ENCODE measurements at regions not wholly inside any gene's neighbourhood (a gene's known extent, or its start where the extent isn't known, plus 50 kb on each side); places are given as distances from the start of the nearest gene placed in this dataset.

DNA sequence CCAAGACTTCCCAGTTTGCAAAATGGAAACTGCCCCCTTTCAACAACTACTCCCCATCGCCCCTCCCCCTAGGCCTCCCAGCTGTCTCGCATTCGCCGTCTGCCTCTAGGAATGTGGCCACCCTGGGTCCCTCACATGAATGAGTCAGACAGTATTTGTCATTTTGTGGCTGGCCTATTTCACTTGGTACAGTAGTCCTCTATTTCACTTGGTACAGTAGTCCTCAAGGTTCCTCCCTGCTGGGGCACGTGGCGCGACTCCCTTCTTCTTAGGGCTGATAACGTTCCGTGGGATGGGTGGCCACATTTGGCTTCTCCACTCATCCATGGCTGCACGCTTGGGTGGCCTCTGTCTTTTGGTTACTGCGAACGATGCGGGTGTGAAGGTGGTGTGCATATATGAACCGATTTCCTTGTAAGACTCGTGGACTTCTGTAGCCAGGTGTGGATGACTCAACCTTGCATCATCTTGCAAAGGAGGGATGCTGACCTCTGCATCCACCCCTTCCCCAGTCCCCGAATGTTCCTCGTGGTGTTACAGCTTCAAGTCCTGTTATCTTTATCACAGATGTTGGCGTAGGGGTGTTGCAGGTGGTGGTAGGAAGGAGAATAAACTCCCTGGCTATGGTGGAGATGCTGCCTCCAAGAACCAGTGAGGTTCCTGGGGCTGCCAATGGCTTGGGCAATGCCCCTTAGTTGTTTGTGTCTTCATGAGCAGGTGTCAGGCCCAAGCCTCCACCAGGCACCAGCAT, 112.1 kb upstream of the SOX1 start:
- peak; percentile 42 to 81 for DNase-seq

DNA sequence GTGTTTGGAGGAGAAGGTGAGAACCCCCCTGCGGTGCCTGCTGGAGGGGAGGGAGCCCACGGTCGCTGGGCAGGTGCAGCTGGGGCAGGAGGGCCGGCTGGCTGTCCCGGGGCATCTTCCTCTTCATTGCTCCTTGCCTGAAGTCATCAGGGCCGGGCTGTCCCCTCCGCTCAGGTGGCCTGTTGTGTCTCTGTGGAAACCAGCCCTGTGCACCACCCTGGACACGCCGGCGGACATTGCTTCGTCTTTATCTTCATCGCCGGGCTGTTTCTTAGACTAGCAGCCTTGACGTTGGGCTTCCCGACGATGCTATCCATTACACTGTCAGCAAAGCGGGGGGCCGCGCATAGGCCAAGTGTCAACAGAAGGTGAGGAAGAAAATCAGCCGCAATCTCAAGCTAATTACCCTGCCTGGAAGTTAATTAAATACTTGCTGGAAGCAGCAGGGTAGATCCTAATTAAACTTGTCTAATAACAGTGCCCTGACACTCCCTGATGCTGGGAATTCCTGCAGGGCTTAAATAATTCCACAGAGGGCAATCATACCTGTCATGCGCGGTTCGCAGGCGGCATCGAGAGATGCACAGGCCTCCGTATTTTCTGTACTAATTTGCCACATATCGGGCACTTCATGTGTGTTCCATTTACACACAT, 111.4 kb upstream of the SOX1 start:
- no peak for DNase-seq

DNA sequence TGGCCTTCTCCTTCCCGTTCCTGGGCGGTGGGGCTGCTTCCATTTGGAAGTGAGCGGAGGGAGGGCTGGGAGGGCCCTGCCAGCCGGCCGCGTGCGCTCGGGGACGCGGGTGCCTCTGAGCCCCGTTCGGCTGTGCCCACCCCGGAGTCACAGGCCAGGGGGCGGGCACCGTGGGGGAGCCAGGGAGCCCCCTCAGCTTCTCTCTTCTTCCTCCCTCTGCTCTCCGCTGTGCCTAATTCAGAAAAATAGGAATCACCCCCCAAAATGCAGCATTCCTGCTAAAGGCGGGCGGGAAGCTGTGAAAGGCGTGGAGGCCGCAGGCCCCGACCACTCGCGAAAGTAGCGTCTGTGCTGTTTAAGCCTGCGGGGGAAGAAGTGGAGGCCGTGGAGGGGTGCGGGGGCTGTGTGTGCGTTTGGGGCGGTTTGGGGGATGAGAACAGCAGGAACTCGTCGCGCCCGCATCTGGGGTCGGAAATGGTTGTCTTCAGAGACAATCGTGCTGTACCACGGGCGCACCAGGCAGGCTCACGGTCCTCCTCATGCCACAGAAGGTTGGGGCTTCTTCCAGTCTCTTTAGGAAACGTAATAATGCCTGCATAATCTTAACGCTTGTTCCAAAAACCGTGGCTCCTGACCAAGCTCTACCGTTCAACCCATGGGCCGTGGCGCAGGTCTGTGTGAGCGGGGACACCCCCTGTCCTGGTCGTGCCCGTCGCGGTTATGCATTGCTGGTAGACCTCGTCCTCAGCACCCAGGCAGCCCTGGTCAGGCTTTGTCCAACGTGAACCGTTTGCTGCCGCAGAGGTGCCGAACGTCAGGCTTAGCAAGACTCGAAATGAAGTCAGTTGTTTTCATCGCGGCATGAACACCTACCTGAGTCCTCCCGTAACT, 110.4 kb upstream of the SOX1 start:
- DNase-seq = no peak

DNA sequence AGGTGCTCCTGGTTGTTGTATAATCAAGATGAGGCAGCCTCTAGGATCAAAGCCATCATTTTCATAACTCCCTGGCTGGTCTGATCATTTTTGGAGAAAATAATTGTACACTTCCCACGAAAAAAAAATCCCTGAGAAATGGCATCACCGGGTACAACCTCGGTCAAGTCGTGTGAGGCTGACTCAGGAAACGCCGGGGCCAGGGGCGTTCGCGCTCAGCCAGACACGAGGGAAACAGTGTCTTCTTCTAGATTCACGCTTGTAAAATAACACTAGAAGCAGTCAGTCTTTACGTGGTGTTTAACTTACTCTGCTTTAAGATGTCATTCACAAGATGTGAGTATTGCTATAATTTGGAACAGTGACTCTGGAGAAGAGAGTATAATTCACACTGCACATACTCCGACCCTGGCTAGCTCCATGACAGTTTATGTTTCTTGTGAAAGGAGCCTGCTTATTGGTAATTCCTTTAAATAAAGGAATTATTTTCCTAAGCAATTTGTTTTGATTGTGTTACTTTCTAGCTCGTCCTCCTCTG, 109.0 kb upstream of the SOX1 start:
- no peak for DNase-seq

DNA sequence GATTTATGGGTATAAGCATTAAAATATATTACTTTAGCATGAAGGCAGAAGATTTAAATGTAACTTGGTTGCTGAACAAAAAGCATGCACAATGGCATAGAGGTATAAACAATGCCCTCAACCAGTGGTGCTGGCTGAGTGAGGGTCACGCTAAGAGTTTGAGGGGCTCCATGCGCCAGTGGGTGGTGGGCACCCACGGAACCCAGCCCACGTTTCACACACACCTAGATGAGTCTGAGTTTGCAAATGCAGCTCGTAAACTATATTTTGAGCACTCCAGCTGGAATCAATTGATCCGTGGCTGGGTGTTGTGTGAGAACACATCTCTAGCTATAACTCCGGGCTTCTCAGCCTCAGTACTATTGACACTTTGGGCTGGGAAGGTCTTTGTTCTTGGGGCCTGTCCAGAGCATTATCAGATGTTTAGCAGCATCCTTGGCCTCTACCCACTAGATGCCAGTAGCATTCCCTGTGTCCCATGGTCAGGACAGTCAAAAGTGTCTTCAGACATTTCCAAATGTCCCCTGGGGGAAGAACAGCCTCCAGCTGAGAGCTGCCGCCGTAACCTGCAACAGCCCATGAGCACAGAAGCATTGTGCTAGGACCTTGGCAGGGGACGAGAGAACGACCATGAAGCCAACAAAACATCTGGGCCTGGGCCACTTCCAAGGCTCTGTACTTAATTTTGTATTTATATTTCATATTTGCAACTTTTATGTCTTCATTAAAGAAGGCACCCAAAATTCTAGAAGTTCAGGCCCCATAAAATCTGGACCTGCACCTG, 108.1 kb upstream of the SOX1 start:
- DNase-seq = no peak

DNA sequence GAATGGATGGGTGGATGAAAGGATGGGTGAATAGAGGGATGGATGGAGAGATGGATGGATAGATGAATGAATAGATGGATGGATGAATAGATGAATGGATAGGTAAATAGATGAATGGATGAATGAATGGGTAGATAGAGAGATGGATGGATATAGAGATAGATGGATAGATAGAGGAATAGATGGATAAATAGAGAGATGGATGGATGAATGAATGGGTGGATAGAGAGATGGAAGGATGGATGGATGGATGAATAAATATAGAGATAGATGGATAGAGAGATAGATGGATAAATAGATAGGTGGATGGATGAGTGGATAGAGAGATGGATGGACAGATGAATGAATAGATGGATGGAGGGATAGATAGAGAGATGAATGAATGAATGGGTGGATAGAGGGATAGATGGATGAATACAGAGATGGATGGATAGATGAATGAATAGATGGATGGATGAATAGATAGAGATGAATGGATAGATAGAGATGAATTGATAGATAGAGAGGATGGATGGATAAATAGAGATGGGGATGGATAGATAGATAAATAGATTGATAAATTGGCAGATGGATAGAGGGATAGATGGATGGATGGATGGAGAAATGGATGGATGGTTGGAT, 106.7 kb upstream of the SOX1 start:
- DNase-seq = no peak

DNA sequence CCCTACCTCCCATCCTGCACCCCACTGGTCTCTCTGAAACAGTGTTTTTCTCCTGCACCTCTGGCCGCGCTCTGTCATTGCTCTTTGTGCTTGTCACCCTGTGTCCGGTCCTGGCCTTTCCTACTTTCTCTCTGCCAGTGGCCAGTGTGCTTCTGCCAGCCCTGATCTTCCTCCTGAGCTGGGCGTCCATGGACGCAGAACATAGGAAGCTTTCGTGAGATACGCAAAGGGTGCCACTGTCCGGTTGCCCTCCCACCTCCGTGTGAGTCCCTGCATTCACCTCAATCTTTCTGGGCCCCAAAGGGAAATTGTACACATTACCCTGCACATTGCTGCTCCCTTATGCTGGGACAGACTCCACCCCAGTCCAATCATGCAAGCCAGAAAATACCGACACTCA, 105.7 kb upstream of the SOX1 start:
- no peak for DNase-seq

DNA sequence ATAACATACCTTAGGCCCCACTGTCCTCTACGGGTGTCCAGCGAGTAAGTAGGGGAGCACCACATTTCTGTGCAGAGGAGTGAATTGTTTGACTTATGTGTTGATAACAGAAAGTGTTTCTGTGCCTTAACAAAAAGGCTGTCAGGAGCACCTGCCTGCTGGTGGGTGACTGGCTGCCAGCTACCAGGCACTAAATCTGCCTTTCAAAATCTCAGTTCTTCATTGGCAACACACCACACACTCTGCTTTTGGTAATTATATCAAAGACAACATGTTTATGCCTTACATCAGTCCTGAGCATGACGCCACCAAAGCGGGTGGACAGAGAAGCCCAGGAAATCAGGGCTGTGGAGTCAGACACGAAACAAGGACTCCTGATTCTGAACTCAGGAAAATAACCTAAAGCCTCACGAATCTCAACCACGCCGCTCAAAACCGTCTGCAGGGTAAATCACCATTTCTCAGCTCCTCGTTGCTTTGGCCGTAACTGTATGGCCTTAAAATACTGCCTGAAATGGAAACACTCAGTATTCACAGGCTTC, 105.2 kb upstream of the SOX1 start:
- no peak for DNase-seq

DNA sequence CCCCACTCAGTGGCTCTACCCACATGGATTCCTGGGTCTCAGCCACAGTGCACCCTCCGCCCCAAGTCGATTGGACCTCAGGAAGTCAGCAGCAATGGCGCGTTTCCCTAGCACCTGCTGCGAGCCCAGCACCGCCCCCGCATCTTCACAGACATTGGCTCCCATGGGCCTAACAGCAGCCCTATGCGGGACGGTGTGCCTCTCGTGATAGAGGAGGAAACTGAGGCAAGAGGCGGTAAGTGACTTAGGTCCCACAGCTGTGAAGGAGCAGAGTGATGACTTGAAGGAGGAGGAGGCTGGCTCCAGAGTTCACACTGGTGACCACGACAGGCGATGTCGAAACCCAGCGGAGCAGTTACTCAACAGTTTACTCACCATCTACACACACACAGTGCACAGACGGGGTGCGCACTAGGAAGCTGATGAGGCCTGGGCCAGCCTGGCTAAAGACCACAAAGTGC, 104.5 kb upstream of the SOX1 start:
- DNase-seq = no peak

DNA sequence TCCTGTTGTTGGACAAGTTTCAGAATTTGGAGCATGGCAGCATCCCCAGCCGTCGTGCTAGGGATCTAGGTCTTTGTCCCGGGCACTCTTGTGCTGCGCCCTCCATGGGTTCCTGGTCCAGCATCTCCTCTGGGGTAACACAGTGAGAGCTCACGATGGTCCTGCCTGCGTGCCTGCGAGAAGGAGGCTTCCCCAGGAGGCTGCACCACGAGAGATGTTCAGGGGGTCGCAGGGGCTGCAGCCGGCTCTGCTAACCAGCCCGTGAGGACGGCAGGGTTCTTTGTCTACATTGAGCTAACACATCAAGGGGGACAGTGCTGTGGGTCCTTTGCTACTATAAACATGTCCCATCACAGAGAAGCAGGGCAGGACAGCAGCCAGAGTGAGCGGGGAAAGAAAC, 103.9 kb upstream of the SOX1 start:
- no peak for DNase-seq

DNA sequence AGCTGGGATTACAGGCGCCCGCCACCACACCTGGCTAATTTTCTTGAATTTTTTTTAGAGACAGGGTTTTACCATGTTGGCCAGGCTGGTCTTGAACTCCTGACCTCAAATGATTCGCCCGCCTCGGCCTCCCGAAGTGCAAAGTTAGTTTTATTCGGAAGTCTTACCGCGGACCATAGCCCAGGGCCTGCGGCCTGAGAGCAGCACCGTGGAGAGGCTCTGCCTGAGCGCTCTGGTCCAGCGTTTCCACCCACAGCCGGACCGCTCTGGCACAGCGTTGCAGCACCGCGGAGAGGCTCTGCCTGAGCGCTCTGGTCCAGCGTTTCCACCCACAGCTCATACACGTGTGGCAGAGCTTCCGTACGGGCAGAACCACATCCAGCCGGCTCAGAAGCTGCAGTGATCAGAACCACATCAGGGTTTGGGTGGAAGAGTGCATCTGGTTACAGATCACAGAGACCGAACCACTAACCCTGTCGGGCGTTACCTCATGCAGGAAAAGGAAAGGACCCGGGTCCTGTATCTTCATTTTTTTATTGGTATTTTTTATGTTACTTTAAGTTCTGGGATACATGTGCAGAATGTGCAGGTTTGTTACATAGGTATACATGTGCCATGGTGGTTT, 102.4 kb upstream of the SOX1 start:
- DNase-seq = no peak

DNA sequence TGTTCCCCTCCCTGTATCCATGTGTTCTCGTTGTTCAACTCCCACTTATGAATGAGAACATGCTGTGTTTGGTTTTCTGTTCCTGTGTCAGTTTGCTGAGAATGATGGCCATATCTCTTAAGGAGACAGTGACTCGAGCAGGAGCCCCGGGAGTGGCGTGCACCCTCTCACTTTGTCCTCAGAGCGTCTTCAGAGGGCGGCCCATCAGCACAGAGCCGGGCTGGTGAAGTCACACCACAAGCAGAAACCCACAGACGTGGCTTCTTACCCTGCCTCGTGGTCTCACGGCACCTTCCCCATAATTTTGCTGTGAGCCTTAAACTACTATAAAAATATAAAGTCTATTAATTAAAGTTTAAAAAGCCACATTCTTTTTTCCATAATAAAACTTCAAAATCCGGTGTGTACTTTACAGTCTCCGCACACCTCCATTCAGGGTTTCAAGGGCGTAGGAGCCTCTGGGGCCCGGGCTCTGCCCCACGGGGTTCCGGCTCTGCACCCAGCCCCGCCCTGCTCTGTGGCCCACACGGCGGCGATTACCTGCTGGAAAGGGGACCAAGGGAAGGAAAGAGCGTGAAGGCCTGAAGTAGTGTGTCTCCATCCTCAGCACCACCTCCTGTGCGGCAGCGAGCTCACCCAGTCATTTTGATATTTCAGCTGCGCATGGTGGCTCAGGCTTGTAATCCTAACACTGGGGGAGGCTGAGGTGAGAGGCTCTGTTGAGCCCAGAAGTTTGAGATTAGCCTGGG, 101.3 kb upstream of the SOX1 start:
- DNase-seq = no peak

DNA sequence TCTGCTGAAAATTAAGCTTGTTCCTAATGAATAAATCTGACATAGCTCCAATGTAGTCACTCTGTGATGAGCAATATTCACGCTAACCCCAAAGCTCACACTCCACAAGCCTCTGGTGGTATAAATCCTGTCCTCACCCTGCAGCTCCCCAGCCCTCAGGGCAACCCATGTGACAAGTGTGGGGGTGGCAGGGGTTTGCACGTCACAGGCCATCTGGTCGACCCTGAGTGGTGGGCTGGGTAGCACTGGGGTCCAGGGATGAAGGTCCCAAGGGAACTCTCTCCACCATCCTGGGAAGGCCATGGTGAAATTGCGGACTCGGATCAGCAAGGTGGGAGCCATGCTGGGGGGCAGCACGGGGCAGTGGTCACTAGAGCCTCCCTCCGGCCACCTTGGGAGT, 100.0 kb upstream of the SOX1 start:
- peak; percentile 7 to 71 for DNase-seq

DNA sequence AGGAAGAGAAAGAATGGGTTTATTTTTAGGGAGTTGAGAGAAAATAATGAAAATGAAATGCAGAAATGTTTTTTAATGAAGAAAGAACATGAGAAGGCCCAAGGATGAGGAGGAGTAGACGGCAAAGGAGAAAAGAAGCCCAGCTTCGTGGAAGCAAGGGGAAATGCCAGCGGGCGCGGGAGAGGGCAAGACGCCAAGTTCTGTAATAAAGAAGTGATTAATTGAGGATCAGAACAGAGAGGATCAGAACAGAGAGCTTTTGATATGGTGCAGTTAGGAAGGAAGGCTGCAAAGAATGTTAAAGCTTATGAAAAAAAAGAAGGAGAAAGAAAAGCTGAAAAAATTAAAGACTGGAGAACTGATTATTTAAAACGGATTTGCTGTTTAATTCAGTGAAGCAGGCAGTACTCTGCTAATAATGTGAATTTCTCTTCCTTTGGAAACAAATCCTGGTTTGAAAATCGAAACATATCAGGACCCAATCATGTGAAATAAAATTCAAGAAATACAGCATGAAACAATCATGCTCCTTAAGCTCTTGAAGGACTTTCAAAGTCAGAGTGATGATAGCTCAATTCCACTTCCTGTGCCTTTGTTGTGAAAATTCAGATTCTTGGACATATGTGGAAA, 99.3 kb upstream of the SOX1 start:
- DNase-seq = peak; percentile 25 to 57

DNA sequence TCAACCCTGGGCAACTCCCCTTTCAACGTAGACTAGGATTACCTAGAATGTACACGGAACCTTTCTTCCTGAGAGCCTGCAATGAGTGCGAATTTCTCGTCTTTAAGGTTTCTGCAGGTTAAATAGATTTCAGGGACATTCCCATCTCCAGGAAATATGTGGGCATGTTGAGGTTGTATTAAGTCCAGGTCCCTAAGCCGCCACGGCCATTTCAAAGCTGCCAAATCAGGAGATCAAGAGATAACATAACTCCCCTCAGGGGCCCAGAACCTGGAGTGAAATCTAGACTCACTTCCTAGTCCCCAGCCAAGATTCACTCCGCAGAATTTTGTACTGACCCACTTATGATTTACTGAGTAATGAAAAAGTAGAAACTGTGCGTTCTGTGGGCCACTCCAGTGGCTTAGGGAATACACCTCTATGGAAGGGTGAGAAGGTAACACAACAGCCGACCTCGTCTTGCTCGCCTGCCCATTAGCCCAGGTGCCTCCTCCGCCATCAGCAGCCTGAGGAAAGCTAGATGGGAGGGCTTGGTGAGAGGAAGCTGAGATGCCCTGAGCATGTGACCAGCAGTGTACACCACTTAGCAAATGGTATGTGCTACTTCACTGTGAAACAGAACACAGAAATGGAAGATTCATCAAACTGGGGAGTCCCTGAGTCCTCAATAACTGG, 98.5 kb upstream of the SOX1 start:
- DNase-seq = no peak

DNA sequence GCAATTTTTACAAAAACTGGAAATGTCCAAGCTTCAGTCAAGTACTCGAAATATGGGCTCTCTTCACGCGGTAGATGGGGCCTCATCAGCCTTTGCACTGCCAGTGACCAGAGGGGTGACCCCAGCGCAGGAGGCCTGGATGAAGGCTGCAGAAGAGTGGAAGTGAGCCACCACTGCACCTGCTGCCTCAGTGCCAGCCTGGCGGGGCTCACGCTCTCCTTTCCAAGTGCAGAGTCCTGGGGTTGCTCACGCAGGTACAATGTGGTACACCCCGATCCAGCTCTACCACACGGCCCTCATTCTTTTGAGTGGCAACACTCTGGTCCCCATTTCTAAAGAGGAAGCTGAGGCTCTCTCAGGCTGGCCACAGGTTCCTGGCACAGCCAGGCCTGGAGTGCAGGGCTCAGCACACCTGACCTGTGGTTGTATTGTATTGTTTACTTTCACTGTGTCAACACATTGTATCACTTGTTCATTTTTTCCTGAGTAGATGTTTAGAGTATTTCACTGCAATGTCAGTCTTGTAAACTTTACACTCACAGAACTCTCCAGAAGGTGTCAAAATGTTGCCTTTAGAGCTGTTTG, 97.3 kb upstream of the SOX1 start:
- DNase-seq = no peak

DNA sequence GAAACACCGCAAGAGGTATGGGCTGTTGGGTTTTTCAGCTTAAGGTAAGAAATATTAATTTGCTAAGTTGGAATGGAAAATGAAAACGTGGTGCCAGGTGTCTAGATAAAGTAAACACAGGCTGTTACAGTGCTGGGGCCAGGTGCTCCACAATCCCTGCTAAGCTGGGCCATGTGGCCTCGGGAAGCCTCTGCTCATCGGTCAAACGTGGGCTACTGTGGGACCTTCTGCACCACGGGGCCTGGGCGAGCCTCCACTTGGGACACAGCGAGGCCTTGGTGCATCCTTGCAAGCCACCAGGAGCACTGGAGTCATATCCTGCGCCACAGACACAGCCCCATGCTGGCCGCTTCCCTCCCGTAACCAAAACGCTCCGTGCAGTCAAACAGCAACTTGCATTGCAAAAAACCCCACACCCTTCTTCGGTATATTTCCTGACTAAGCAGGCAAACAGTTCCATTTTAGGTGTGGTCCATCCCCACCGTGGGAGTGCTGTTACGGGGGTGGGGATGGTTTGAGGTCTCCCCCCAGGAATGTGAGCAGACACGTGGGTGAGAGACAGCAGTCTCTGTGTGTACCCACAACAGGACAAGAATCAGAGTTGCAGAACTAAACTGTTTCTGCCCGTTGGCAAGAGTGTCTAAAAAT, 96.3 kb upstream of the SOX1 start:
- peak in 1 of 2 experiments; percentile 60 for DNase-seq

Measured in NCI-H524 (cell line).